Dermis microvascular lymphatic vessel endothelial cell (primary cell): ENCODE measurements at regions not wholly inside any gene's neighbourhood (a gene's known extent, or its start where the extent isn't known, plus 50 kb on each side); places are given as distances from the start of the nearest gene placed in this dataset.

ENCODE experiments used
- DNase-seq, 2 donors: peaks; one replicate each; pipeline versions ENCODE4 v3.0.0 to v3.0.0-alpha.2; 2010; ENCODE audit warnings: low read depth in 2 of 2

DNA sequence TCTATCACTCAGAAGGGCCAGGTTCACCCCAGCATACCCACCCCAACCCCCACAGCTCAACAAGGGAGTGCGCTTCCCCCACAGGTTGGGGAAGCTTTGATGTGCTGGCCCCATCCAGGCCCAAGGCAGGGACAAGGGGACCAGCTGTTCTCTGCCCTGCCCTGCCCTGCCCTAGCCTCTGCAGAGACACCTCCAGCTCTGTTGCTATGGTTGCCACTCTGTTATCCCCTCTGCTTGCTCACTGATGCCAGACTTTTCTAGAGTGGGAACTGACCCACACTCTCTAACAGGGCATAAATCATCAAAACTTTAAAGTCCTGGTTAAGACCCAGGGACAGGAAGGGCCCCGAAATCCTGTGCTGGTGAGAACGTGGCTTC lies 50.4 kb upstream of the ENPP7 start:
- no peak for DNase-seq

DNA sequence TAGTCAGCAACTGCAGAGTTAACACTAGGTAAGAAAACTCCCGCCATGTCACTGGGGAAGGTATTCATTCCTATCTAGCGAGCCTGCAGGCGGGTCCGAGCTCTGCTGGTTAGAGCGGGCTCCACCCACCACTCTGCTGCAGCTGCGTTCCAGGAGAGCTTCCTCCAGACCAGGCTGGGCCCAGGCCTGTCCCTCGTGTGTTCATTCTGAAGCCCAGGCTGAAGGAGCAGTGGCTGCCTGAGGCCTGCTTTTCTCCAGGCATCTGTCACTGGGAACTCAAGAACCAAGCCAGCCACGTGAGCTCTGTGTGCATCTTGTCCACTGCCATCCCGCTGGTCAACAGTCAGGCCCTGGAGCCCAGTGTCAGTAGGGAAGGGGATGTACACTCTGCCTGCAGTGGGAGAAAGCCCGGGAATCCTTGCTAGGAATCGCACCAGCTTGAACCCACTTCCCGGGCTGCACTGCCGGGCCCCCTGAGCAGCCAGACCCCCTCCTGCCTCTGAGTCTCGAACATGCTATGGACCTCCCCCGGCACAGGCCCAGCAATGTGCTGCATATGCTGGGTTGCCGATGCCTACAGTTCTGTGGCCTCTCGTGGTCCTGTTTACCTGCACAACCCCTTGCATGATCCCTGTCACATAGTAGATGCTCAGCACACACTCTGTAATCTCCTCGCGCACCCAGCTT lies 51.0 kb upstream of the ENPP7 start:
- no peak for DNase-seq

GRCh38 chr17:79678736-79679255 lies 51.9 kb upstream of the ENPP7 start:
- no peak for DNase-seq

DNA sequence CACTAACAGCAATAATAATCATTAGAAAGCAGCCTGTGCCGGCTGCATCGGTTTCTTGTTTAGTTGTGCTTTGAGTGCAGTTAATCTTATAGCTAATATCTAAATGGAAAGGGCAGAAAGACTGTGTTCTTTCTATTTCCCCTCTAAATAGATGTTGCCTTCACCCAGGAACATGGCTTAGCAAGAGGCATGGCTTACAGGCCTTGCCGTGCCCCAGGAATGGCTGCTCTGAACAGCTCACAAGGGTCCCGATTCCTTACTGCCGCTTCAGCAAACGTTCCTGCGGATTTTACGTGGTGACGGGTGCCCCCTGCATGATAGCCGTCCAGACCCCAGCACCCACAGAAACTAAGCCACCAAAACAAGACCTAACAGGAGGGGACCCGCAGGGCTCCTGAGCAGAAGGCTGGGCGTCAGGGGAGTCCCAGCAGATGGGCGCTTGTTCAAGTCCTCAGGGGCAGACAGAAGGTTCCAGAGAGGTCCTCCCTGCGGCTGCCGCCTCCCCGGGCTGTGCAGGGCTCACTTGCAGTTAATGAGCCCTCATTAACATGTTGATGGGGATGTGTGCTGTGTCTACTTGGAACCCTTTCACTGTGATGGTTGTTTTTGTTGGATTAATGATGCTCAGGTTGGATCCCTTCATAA lies 52.5 kb upstream of the ENPP7 start:
- DNase-seq, result no peak

- no peak for DNase-seq
These were observed 53.1 kb upstream of the ENPP7 start for GRCh38 chr17:79677646-79678045.

- DNase-seq, result no peak
These were observed 53.9 kb upstream of the ENPP7 start for GRCh38 chr17:79676796-79677195.

DNA sequence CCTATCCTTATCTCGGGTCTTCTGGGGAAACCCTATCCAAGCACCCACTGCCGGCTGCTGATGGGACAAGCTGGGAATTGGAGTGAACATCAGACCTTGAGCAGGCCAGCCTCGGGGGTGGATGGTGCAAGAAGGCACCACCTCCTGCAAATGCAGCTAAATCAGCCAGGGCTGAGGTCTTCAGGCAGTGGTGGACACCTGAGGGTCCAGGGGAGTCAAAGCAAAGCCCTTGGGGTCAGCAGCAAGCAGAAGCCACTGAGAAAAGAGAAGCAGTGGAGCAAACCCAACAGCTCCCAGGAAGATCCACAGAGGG lies 55.4 kb upstream of the ENPP7 start:
- no peak for DNase-seq

GRCh38 chr17:79674506-79675412 lies 56.0 kb upstream of the ENPP7 start:
- no peak for DNase-seq

DNA sequence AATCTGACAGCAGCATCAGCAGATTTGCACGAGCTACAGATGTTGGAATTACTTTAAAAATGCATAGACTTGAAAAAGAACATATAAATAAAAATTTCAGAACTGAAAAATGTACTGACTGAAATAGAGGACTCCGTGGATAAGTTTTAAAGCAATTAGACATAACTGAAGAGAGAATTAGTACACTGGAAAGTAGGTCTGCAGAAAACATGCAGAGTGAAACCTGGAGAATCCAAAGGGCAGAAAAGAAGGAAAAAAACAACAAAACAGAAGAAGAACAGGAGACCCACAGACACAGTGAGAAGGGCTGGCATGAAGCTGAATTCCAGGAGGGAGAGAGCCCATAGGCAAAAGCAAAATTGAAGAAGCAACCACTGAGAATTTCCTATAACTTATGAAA lies 57.2 kb upstream of the ENPP7 start:
- no peak for DNase-seq

DNA sequence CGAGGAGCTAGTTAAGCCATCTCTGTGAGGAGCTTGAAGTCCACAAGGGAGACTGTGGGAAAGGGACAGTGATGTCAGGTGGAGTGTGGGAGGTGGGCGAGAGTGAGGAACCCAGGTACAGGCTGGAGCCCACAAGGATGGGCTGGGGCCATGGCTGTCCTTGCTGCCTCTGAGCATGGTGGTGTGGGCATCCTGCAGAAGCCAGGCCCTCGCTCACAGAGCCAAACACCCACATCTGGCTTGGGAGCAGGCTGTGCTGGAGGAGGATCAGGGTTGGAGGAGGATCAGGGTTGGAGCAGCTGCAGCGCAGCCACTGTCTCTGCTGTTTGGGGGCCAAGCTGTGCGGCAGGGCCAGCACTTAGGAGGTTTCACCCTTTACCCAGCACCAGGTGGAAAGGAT lies 58.2 kb upstream of the ENPP7 start:
- DNase-seq, result no peak

- no peak for DNase-seq
These were observed 59.6 kb upstream of the ENPP7 start for GRCh38 chr17:79671085-79671694.

DNA sequence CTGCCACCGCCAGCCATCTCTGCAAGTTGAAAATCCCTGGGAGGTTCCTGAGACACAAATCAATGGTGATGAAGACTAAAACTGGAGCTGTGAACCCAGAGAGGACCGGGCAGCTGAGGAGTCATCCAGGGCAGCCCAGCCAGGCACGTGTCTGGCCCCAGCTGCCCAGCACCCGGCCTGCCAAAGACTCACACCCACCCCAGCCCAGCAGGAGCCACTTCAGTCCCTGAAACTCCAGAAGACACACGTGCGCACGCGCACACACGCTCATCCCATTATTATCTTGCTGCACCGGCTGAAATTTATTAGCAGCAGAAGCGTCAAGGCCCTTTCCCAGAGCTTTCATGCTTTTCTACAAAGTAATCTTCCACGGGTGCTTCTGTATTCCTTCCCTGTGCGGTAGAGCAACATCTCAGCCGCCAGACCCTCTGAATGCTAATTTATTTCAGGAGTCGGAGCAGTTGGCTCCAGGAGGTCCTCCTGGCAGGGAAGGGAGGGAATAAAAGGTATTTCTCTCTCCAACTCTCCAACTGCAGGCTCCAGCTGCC lies 59.8 kb upstream of the RBFOX3 start:
- DNase-seq, result no peak

GRCh38 chr17:79669861-79670260 lies 59.0 kb upstream of the RBFOX3 start:
- no peak for DNase-seq

- DNase-seq, result no peak
These were observed 57.7 kb upstream of the RBFOX3 start for GRCh38 chr17:79668344-79669250.

GRCh38 chr17:79667746-79668145 lies 56.9 kb upstream of the RBFOX3 start:
- DNase-seq, result no peak

DNA sequence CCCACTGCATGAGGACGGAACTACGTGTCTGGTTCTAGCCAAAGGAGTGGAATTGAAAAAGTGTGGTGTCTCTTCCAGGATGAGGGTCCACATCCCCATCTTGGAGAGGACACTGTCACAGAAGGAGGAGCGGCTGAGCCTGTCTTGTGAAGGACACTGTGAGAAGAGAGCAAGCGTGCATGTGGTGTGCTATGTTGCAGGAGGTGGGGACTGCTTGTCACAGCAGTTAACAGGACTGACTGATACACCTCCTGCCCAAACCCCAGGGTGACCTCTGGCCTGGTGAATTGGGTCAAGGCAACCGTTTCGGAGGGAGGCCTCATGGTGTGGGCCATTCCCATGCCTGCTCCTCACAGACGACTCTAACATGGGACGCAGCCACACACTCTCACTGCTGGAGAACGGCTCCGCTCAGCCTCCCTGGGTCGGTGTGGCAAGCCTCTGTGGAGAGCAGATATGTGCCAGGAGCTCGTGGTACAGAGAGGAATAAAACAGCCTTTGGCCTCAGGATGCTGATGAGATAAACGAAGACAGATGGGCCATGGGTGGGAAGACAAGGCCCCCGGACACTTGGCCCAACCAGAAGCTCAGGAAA lies 56.4 kb upstream of the RBFOX3 start:
- no peak for DNase-seq

DNA sequence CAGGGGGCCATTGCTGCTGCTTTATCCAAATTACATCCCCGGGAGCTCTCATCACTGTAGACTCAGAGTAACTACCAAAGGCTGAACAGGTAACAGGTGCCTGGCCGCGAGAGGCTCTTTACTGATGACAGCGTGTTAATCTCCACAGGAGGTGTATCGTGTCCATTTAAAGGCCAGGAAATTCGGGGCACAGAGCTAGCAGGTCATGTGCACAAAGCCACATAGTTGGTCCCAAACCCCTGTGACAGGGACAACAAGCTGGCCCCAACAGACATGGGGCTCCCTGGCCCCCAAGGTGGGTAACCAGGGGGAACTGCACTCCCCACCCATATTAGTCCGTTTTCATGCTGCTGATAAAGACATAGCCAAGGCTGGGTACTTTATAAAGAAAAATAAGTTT lies 55.3 kb upstream of the RBFOX3 start:
- DNase-seq, result no peak

DNA sequence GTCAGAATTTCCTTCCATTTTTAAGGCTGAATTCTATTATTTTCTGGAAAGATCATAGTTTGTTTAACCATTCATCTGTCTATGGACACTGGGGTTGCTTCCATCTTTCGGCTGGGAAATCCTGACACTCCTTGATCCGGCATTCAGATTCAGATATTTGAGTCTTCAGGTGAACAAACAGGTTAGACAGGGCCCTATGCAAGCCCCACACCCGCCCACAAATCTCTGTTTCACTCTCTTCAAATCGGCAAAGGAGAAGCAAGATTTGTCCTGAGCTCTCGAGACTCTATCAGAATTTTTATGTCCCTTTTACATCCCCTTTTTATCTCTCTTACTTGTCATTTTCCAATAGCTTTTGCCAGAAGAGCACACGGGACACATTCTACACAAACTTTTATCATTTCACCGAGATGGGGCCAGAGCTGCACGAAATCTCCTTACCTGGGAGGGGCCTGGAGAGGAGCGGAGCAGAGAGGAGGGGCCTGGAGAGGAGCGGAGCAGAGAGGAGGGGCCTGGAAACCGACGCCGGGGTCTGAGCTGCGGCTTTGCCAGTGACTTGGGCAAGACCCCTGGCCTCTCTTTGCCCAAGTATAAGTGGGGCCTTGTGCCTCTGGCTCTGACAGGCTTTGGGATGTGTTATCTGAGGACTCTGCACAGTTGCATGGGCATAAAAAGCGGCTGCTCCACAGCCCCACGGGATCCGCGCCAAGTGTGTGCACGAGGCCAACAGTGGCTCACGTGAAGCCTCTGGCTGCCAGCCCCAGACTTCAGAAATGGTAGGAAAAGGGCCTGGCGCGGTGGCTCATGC lies 54.3 kb upstream of the RBFOX3 start:
- peak; percentile 35 to 50 for DNase-seq

- no peak for DNase-seq
These were observed 50.6 kb upstream of the RBFOX3 start for GRCh38 chr17:79661292-79662041.
